Vagina (tissue), 2 donors: ENCODE measurements at regions not wholly inside any gene's neighbourhood (a gene's known extent, or its start where the extent isn't known, plus 50 kb on each side); places are given as distances from the start of the nearest gene placed in this dataset.

Source experiments
- DNase-seq, 2 donors: peaks; one replicate each; pipeline ENCODE4 v3.0.0-alpha.2; 2017; ENCODE audit errors: extremely low spot score in 2 of 2
- H3K27ac ChIP-seq: fragments of 200-600 bp; sonication (generic); one replicate; pipeline ENCODE4 v1.5.1; 2019
- H3K27me3 ChIP-seq: fragments of 200-600 bp; sonication (generic); one replicate; pipeline ENCODE4 v1.5.1; 2019
- H3K36me3 ChIP-seq, 2 donors: fragments of 200-600 bp; sonication (generic); one replicate each; pipeline ENCODE4 v1.5.1; 2017 to 2019
- H3K4me1 ChIP-seq: fragments of 200-600 bp; sonication (generic); one replicate; pipeline ENCODE4 v1.5.1; 2019
- H3K4me3 ChIP-seq, 2 donors: fragments of 200-600 bp; sonication (generic); 1 replicate in 1 of 2; 2 replicates in 1 of 2; pipeline ENCODE4 v1.5.1; 2016 to 2019
- H3K9me3 ChIP-seq: fragments of 200-600 bp; sonication (generic); one replicate; pipeline ENCODE4 v1.5.1; 2019
- POLR2A ChIP-seq, 2 donors: fragments of 450-650 bp; IDR thresholded peaks; one replicate each; pipeline ENCODE4 v1.6.1; 2017; ENCODE audit warnings: antibody characterized with exemption in 2 of 2, mild to moderate bottlenecking in 2 of 2, moderate library complexity in 2 of 2
- POLR2AphosphoS5 ChIP-seq, 2 donors: sonication (generic); formaldehyde crosslinking; IDR thresholded peaks; one replicate each; pipeline ENCODE4 v1.9.0; 2017; ENCODE audit warnings: antibody characterized with exemption in 2 of 2, mild to moderate bottlenecking in 2 of 2, low read depth in 1 of 2; ENCODE audit not compliant: insufficient read depth in 1 of 2
- intact Hi-C: fragments of 100-400 bp; cut with DNase I; formaldehyde crosslinking; loops from one replicate; pipeline ENCODE4 v1.15.1; 2023
- TF ChIP-seq, protein P1 (sequence below), 3 experiments: fragments of 450-650 bp in 2 of 3; fragments of 200-600 bp in 1 of 3; sonication (generic) in 1 of 3; IDR thresholded peaks; one replicate each; pipeline ENCODE4 v1.5.1; 2017 to 2019; ENCODE audit warnings: antibody characterized with exemption in 3 of 3, mild to moderate bottlenecking in 2 of 3, moderate library complexity in 2 of 3

DNA sequence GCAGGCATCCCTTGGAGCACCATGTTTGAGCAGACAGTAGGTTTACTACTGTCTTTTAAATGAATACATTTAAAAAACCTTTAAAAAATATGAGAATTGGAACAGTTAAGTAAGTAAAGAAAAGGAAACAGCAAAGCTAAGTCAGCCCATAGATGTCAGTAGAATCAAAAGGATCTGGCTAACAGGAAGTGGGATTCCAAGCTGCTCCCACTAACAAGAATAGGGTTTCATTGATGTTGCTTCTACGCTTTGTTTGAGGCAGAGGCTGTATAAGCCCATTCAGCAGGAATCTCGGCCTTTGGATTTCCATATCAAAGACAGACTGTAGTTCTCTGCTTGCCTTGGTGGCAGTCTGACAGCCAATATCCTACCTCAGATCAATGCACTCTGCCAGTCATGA is 122.9 kb upstream of the ELAC2 start:
- no peak for DNase-seq
- H3K36me3 ChIP-seq = no peaks in the 10 kb centered on the region
- intact Hi-C loops = no loop called here
- no peaks in the 10 kb centered on the region for H3K9me3 ChIP-seq
- H3K4me3 ChIP-seq = no peak overlapping the region
- TF ChIP-seq POLR2A (IDR thresholded peaks at IDR 0.05) = no peak
- TF ChIP-seq POLR2AphosphoS5 (IDR thresholded peaks at IDR 0.05; ENCODE audit: insufficient read depth in 1 of 2, low read depth in 1 of 2) = no peak
- TF ChIP-seq, protein P1, sequence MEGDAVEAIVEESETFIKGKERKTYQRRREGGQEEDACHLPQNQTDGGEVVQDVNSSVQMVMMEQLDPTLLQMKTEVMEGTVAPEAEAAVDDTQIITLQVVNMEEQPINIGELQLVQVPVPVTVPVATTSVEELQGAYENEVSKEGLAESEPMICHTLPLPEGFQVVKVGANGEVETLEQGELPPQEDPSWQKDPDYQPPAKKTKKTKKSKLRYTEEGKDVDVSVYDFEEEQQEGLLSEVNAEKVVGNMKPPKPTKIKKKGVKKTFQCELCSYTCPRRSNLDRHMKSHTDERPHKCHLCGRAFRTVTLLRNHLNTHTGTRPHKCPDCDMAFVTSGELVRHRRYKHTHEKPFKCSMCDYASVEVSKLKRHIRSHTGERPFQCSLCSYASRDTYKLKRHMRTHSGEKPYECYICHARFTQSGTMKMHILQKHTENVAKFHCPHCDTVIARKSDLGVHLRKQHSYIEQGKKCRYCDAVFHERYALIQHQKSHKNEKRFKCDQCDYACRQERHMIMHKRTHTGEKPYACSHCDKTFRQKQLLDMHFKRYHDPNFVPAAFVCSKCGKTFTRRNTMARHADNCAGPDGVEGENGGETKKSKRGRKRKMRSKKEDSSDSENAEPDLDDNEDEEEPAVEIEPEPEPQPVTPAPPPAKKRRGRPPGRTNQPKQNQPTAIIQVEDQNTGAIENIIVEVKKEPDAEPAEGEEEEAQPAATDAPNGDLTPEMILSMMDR (IDR thresholded peaks at IDR 0.05) = no peak
- H3K27ac ChIP-seq = no peak overlapping the region
- H3K4me1 ChIP-seq = no peaks in the 10 kb centered on the region
- no peaks in the 10 kb centered on the region for H3K27me3 ChIP-seq

DNA sequence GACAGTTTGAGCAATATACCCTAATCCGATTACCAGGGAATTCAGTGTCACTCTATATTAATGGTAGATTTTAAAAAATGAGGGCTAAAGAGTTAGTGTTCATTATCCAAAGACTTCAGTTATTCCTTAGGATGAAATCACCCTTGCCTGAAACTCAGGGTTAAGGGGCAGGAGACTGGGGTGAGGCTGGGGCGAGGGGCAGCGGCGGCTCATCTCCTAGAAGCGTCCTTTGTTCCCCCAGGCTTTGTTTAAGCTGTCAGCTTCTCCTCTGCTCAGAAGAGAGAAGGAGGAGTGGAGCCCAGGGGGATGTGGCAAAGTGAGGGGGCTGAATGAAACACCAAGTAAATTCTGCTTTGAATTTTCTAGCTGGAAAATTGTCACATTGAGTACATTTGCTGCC is 117.7 kb upstream of the ELAC2 start:
- no peaks in the 10 kb centered on the region for H3K4me1 ChIP-seq
- H3K4me3 ChIP-seq = no peak overlapping the region
- intact Hi-C loops = no loop called here
- TF ChIP-seq POLR2A (IDR thresholded peaks at IDR 0.05) (no peak), POLR2AphosphoS5 (IDR thresholded peaks at IDR 0.05; ENCODE audit: insufficient read depth in 1 of 2, low read depth in 1 of 2) (no peak)
- TF ChIP-seq, protein P1 (IDR thresholded peaks at IDR 0.05) = no peak
- H3K36me3 ChIP-seq = no peaks in the 10 kb centered on the region
- H3K27ac ChIP-seq = no peak overlapping the region
- no peak for DNase-seq
- H3K9me3 ChIP-seq = no peaks in the 10 kb centered on the region
- no peaks in the 10 kb centered on the region for H3K27me3 ChIP-seq

DNA sequence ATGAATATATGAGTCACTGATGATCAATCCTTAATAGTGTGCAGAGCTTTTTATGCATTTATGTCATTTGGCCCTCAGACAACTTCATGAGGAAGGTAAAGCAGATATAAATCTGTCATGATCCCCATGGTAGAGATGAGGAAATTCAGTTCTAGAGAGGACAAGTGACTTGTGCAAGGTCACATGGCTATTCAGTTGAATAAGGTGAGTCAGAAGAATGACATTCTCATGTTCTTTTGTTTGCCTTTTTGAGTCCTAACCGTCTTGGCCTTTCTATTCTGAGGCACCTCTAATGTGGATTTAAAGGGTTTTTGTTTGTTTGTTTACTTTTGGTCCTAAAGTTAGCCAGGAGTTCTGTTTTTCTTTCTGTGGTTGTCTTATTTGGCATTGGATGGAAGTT is 116.2 kb upstream of the ELAC2 start:
- H3K36me3 ChIP-seq = no peaks in the 10 kb centered on the region
- TF ChIP-seq, protein P1 (IDR thresholded peaks at IDR 0.05) = no peak
- TF ChIP-seq POLR2A (IDR thresholded peaks at IDR 0.05) (no peak), POLR2AphosphoS5 (IDR thresholded peaks at IDR 0.05; ENCODE audit: insufficient read depth in 1 of 2, low read depth in 1 of 2) (no peak)
- no peak for DNase-seq
- no peaks in the 10 kb centered on the region for H3K27me3 ChIP-seq
- no peak overlapping the region for H3K27ac ChIP-seq
- intact Hi-C loops = no loop called here
- no peak overlapping the region for H3K4me3 ChIP-seq
- no peaks in the 10 kb centered on the region for H3K9me3 ChIP-seq
- H3K4me1 ChIP-seq = no peaks in the 10 kb centered on the region

DNA sequence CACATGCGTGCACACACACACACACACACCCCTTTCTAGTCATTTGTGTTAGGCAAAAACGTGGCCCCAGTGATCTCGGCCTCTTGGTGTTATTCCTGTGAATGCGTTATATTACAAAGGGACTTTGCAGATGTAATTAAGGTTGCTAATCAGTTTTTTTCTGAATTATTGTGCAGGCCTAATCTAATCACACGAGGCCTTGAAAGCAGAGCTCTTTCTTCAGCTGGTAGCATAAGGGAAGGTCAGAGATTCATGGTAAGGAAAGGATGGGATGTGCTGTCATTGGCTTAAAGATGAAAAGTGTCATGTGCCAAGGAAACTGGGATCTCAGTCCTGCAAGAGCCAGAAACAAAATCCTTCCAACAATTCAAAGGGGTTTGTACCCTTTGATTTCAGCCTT is 113.4 kb upstream of the ELAC2 start:
- Histone ChIP-seq H3K9me3 (no peaks in the 10 kb centered on the region), H3K36me3 (no peaks in the 10 kb centered on the region), H3K27me3 (no peaks in the 10 kb centered on the region), H3K4me3 (no peak overlapping the region), H3K27ac (no peak overlapping the region), H3K4me1 (no peaks in the 10 kb centered on the region)
- intact Hi-C loops = no loop called here
- no peak for DNase-seq
- TF ChIP-seq POLR2A (IDR thresholded peaks at IDR 0.05) = no peak
- TF ChIP-seq, protein P1 (IDR thresholded peaks at IDR 0.05) = no peak

DNA sequence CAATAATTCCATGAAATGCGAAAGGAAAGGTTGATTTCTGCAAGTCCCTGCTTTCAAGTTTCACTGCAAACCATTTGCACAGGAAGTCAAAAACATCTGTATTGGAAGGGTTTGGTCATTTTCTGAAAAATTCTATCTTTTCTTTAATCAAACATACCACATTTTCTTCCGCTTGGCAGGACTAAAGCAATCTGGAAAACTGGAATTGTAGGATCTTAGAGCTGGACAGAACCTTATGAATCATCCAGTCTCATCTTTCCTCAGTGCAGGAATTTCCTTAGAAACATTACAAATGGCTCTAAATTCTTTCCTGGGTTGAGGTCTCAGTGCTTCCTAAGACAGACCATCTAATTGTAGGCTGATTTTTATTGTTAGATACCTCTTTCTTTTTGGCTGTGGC is 111.5 kb upstream of the ELAC2 start:
- Histone ChIP-seq H3K27me3 (no peaks in the 10 kb centered on the region), H3K27ac (no peak overlapping the region), H3K4me1 (no peaks in the 10 kb centered on the region), H3K9me3 (no peaks in the 10 kb centered on the region), H3K4me3 (no peak overlapping the region), H3K36me3 (no peaks in the 10 kb centered on the region)
- no peak for TF ChIP-seq POLR2A (IDR thresholded peaks at IDR 0.05)
- TF ChIP-seq, protein P1 (IDR thresholded peaks at IDR 0.05) = no peak
- TF ChIP-seq POLR2AphosphoS5 (IDR thresholded peaks at IDR 0.05; ENCODE audit: insufficient read depth in 1 of 2, low read depth in 1 of 2) = no peak
- DNase-seq = no peak
- intact Hi-C loops = no loop called here
